Trophoblast cell (in vitro differentiated cells and primary cell): ENCODE measurements at regions not wholly inside any gene's neighbourhood (a gene's known extent, or its start where the extent isn't known, plus 50 kb on each side); places are given as distances from the start of the nearest gene placed in this dataset.

Experiments
- DNase-seq, 2 donors: peaks; one replicate each; pipeline ENCODE4 v3.0.0-alpha.2; 2016
- H2AFZ ChIP-seq: 2 replicates; pipeline ENCODE4 v1.6.1; 2013; ENCODE audit warnings: low read length, moderate library complexity, mild to moderate bottlenecking; ENCODE audit not compliant: insufficient read depth, poor library complexity
- H2AK5ac ChIP-seq: 2 replicates; pipeline ENCODE4 v1.6.1; 2013; ENCODE audit warnings: mild to moderate bottlenecking, low read length
- H2BK120ac ChIP-seq: 2 replicates; pipeline ENCODE4 v1.6.1; 2013; ENCODE audit warnings: low read length, mild to moderate bottlenecking, moderate library complexity; ENCODE audit not compliant: insufficient read depth, poor library complexity
- H2BK12ac ChIP-seq: 2 replicates; pipeline ENCODE4 v1.6.1; 2013; ENCODE audit warnings: mild to moderate bottlenecking, low read length, moderate library complexity
- H2BK5ac ChIP-seq: 2 replicates; pipeline ENCODE4 v1.6.1; 2013; ENCODE audit warnings: low read length, low read depth, moderate library complexity, mild to moderate bottlenecking; ENCODE audit not compliant: poor library complexity
- H3K14ac ChIP-seq: 2 replicates; pipeline ENCODE4 v1.6.1; 2013; ENCODE audit warnings: mild to moderate bottlenecking, low read length
- H3K18ac ChIP-seq: 2 replicates; pipeline ENCODE4 v1.6.1; 2013; ENCODE audit warnings: mild to moderate bottlenecking, low read length
- H3K23ac ChIP-seq: 2 replicates; pipeline ENCODE4 v1.6.1; 2013; ENCODE audit warnings: low read length
- H3K27ac ChIP-seq: 2 replicates; pipeline ENCODE4 v1.5.1; 2013; ENCODE audit warnings: low read depth, mild to moderate bottlenecking, inconsistent platforms, low read length, moderate library complexity
- H3K27me3 ChIP-seq: 2 replicates; pipeline ENCODE4 v1.6.1; 2013; ENCODE audit warnings: inconsistent platforms, mild to moderate bottlenecking, low read length, moderate library complexity; ENCODE audit not compliant: insufficient read depth
- H3K36me3 ChIP-seq, 2 experiments: 1 replicate in 1 of 2; 2 replicates in 1 of 2; pipeline ENCODE4 v1.6.1; 2013; ENCODE audit warnings: low read length in 2 of 2, mild to moderate bottlenecking in 2 of 2, moderate library complexity in 1 of 2; ENCODE audit not compliant: insufficient read depth in 2 of 2, control insufficient read depth in 1 of 2
- H3K4ac ChIP-seq: 2 replicates; pipeline ENCODE4 v1.6.1; 2013; ENCODE audit warnings: low read depth, mild to moderate bottlenecking, low read length, moderate library complexity
- H3K4me1 ChIP-seq, 2 experiments: 1 replicate in 1 of 2; 2 replicates in 1 of 2; pipeline ENCODE4 v1.6.1; 2013; ENCODE audit warnings: low read length in 2 of 2, mild to moderate bottlenecking in 2 of 2, moderate library complexity in 1 of 2; ENCODE audit not compliant: insufficient read depth in 2 of 2, control insufficient read depth in 1 of 2
- H3K4me2 ChIP-seq: 2 replicates; pipeline ENCODE4 v1.6.1; 2013; ENCODE audit warnings: inconsistent platforms, mild to moderate bottlenecking, low read length, moderate library complexity
- H3K4me3 ChIP-seq: 2 replicates; pipeline ENCODE4 v1.5.1; 2013; ENCODE audit warnings: mild to moderate bottlenecking, low read depth, low read length, inconsistent platforms
- H3K79me1 ChIP-seq: one replicate; pipeline ENCODE4 v1.6.1; 2013; ENCODE audit warnings: low read length
- H3K79me2 ChIP-seq: 2 replicates; pipeline ENCODE4 v1.6.1; 2013; ENCODE audit warnings: low read length, mild to moderate bottlenecking; ENCODE audit not compliant: control insufficient read depth, insufficient read depth, poor library complexity
- H3K9ac ChIP-seq: 2 replicates; pipeline ENCODE4 v1.6.1; 2013; ENCODE audit warnings: mild to moderate bottlenecking, low read length
- H3K9me3 ChIP-seq: 2 replicates; pipeline ENCODE4 v1.6.1; 2013; ENCODE audit warnings: low read depth, mild to moderate bottlenecking, control low read depth, inconsistent platforms, low read length; ENCODE audit not compliant: insufficient read depth
- H4K12ac ChIP-seq: 2 replicates; pipeline ENCODE4 v1.6.1; 2013; ENCODE audit warnings: low read depth, mild to moderate bottlenecking, low read length, moderate library complexity
- H4K8ac ChIP-seq: 2 replicates; pipeline ENCODE4 v1.6.1; 2013; ENCODE audit warnings: low read depth, mild to moderate bottlenecking, low read length, moderate library complexity
- H4K91ac ChIP-seq: one replicate; pipeline ENCODE4 v1.6.1; 2013; ENCODE audit warnings: low read depth, mild to moderate bottlenecking, low read length, moderate library complexity
- WGBS: extraction: QIAGEN DNeasy Blood & Tissue Kit; methylation state at CpG from one replicate; pipeline ENCODE4 v1.1.7; 2013; ENCODE audit warnings: missing lambda C conversion rate; ENCODE audit not compliant: insufficient read length, insufficient coverage; ENCODE audit errors: extremely low coverage; 5-methylcytosine and 5-hydroxymethylcytosine counted together

- no peak overlapping the region for H2BK5ac ChIP-seq
- H4K91ac ChIP-seq = no peak overlapping the region
- no peak overlapping the region for H3K14ac ChIP-seq
- H4K12ac ChIP-seq = no peak overlapping the region
- no peak overlapping the region for H3K27ac ChIP-seq
- no peak for DNase-seq
- no peak overlapping the region for H2AFZ ChIP-seq
- H3K9ac ChIP-seq = no peak overlapping the region
- no peak overlapping the region for H3K18ac ChIP-seq
- H3K4ac ChIP-seq = no peak overlapping the region
- no peak overlapping the region for H3K4me2 ChIP-seq
- H2BK120ac ChIP-seq = no peak overlapping the region
- H2AK5ac ChIP-seq = no peak overlapping the region
- H4K8ac ChIP-seq = no peak overlapping the region
- H3K9me3 ChIP-seq = no peaks in the 10 kb centered on the region
- no peak overlapping the region for H2BK12ac ChIP-seq
- no peaks in the 10 kb centered on the region for H3K79me2 ChIP-seq
- WGBS = no CpG with 5 or more reads among the region's 4 CpGs
- H3K27me3 ChIP-seq = no peaks in the 10 kb centered on the region
- H3K4me1 ChIP-seq = no peaks in the 10 kb centered on the region
- H3K23ac ChIP-seq = no peak overlapping the region
- H3K4me3 ChIP-seq = no peak overlapping the region
- no peaks in the 10 kb centered on the region for H3K36me3 ChIP-seq
- no peaks in the 10 kb centered on the region for H3K79me1 ChIP-seq
Observed at GRCh38 chr2:147164563-147164962, 680.3 kb upstream of the ACVR2A start.

GRCh38 chr2:147161746-147162145 is 683.1 kb upstream of the ACVR2A start:
- Histone ChIP-seq H3K18ac (no peak overlapping the region), H3K4me2 (no peak overlapping the region), H3K9ac (no peak overlapping the region), H3K9me3 (peaks cover 2% of the 10 kb centered on the region), H3K23ac (no peak overlapping the region), H2BK120ac (no peak overlapping the region), H2AK5ac (no peak overlapping the region), H3K4ac (no peak overlapping the region), H2AFZ (no peak overlapping the region), H3K36me3 (no peaks in the 10 kb centered on the region), H3K27ac (no peak overlapping the region), H2BK12ac (no peak overlapping the region), H4K91ac (no peak overlapping the region), H3K14ac (no peak overlapping the region), H3K79me1 (no peaks in the 10 kb centered on the region), H3K79me2 (no peaks in the 10 kb centered on the region), H3K4me3 (no peak overlapping the region), H4K12ac (no peak overlapping the region), H3K4me1 (no peaks in the 10 kb centered on the region), H4K8ac (no peak overlapping the region), H3K27me3 (no peaks in the 10 kb centered on the region), H2BK5ac (no peak overlapping the region)
- no peak for DNase-seq

DNA sequence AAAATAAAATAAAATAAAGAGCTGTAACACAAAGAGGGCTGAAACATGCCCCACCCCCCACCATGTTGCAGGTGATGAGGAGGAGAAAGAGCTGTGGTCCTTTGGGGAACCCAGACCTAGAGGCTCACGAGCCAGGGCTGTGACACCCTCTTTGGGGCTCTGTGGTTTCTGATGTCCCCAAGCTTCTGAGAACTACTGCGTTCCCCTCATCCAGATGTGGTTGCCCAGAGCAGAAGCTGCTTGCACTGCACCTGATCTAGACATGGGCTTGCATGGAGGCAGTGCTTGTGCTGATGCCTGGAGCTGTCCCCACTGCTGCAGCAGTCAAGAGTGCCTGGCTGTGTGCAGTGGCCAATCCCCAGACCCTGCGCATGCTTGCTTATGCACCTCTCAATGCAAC is 687.9 kb upstream of the ACVR2A start:
- H3K4me2 ChIP-seq = no peak overlapping the region
- H3K79me1 ChIP-seq = no peaks in the 10 kb centered on the region
- no peak overlapping the region for H2AK5ac ChIP-seq
- H4K91ac ChIP-seq = no peak overlapping the region
- H3K4ac ChIP-seq = no peak overlapping the region
- H3K23ac ChIP-seq = no peak overlapping the region
- WGBS = no CpG with 5 or more reads among the region's 3 CpGs
- no peak overlapping the region for H3K4me3 ChIP-seq
- no peaks in the 10 kb centered on the region for H3K36me3 ChIP-seq
- H3K27me3 ChIP-seq = no peaks in the 10 kb centered on the region
- H4K8ac ChIP-seq = no peak overlapping the region
- no peak overlapping the region for H3K14ac ChIP-seq
- no peaks in the 10 kb centered on the region for H3K79me2 ChIP-seq
- no peak overlapping the region for H3K9ac ChIP-seq
- H4K12ac ChIP-seq = no peak overlapping the region
- no peak overlapping the region for H3K27ac ChIP-seq
- no peak overlapping the region for H2BK12ac ChIP-seq
- H3K9me3 ChIP-seq = peaks cover 2% of the 10 kb centered on the region
- no peak overlapping the region for H3K18ac ChIP-seq
- no peak overlapping the region for H2BK120ac ChIP-seq
- H2AFZ ChIP-seq = no peak overlapping the region
- no peak for DNase-seq
- no peaks in the 10 kb centered on the region for H3K4me1 ChIP-seq
- H2BK5ac ChIP-seq = no peak overlapping the region

GRCh38 chr2:147150241-147150635 is 694.6 kb upstream of the ACVR2A start:
- Histone ChIP-seq H3K4ac (no peak overlapping the region), H3K36me3 (no peaks in the 10 kb centered on the region), H3K14ac (no peak overlapping the region), H3K79me1 (no peaks in the 10 kb centered on the region), H2BK120ac (no peak overlapping the region), H3K4me1 (no peaks in the 10 kb centered on the region), H2BK12ac (no peak overlapping the region), H3K27ac (no peak overlapping the region), H2BK5ac (no peak overlapping the region), H4K8ac (no peak overlapping the region), H4K12ac (no peak overlapping the region), H3K18ac (no peak overlapping the region), H3K9ac (no peak overlapping the region), H3K9me3 (peaks cover 9% of the 10 kb centered on the region), H3K23ac (no peak overlapping the region), H2AK5ac (no peak overlapping the region), H3K79me2 (no peaks in the 10 kb centered on the region), H2AFZ (no peak overlapping the region), H3K4me2 (no peak overlapping the region), H3K4me3 (no peak overlapping the region), H3K27me3 (no peaks in the 10 kb centered on the region), H4K91ac (no peak overlapping the region)
- DNase-seq = no peak
- no CpG with 5 or more reads among the region's 4 CpGs for WGBS
